ENCODE measurements at regions not wholly inside any gene's neighbourhood (a gene's known extent, or its start where the extent isn't known, plus 50 kb on each side); places are given as distances from the start of the nearest gene placed in this dataset.
"Not testable (repeated sequence)": the region's sequence is repeated elsewhere in the genome, so short reads cannot be mapped to it uniquely, and the experiment has no call there.

DNA sequence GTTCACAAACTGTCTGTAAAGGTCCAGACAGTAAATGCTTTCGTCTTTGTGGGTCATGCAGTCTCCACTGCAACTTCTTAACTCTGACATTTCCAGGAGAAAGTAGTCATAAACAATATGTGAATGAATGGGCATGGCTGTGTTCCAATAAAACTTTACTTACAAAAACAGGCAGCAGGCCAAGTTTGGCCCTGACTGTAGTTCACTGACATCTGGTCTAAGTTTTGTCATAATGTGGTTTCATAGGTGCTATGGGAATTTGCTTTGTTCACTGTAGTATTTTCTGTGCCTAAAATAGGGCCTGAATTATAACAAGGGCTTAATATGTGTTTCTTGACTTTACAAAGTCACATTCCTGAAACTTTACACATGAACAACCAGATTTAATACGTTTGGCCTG lies 186.0 kb upstream of the KBTBD8 start:
- DNase-seq: no peak

DNA sequence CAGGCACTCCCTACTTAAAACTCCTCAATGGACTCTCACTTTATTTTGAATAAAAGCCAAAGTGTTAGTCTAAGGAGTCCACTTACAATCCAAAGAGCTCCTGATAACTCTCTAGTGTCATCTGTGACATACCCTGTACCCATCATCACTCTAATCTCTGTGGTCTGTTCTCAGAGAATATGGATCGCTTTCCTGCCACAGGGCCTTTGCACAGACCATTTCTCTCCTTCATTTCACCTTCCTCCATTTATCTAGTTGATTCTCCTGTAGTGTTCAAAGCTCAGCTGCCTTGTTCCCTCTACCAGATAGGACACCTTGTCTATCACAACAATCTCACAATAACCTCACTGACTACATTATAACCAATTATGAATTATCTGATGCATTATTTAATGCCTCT lies 185.4 kb upstream of the KBTBD8 start:
- DNase-seq: no peak

DNA sequence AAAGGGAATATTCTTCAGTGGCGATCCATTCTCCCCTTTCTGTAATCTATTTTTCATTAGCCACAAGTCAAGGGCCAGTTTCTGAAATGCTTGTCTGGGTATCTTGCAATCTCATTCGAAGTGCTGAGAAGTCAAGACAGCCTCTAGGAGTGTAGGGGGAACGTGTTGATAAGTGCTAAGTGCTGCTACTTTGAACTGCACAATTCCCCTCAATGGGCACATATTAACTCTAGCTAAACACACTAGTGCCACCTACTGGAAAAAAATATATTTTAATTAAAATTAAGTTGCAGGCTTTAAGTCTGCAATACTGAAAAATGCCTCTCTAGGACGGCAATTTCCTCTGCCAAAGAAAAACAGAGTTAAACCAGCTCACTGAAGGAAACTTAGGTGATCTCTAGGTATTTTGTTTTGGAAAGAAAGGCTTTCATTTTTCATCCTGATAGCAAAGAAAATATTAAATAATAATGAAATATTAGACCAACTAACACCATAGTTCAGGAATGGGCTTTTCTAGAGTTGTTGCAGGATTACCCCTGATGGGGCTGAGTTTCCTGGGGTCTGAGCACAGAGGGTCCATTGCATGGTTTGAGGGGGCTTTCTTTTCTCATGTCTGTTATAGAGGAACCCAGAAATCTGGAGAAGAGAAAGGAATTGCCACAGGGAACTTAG lies 181.9 kb upstream of the KBTBD8 start:
- DNase-seq: no peak

DNA sequence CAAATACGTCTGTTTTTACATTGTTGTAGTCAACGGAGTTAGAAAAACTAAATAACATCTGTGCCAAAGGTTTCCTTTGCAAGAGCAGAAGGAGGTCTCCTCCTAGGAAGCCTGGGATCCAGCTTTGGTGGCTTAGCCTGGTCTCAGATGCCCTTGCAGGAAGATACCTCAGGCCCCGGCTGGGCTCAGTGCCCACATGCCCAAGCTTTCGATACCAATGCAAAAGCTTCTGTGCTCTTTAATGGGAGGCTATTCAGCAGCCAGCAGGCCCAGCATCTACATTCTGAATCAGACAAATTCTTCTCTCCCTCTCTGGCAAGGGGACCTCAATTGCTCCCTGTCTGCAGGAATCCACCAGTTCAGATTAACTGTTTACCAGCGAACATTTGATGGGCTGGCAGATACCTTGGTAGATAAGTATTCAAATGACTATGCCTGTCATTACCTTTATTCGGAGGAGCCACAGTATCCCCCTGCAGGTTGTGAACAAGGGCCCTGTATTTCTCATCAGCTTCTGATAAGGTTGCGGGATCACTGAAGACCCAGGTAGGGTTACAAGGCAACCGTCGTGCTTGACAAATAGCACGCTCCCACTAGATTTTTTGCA lies 180.1 kb upstream of the KBTBD8 start:
- no peak for DNase-seq

DNA sequence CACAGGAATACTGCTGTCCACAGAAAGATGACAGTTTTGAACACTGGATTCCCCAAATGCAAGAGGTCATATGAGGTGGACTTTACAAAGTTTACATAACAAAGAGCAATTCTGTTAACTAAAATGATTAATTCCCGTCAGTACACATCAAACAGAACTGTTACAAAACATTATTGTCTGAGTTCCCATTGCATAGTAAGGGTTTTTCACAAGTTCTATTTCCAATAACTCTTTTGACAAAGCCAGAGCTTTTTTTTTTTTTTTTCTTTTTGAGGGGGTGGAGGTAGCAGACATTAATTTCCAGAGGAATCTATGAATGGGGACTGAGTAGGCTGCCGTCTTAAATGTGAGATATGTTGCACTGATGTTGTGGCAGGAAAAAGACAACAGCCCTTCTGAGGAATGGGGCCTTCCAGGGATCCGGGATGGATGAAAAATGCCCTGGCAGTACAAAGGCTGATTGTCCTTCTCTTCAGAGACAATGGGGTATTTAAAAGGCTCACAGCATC lies 178.1 kb upstream of the KBTBD8 start:
- no peak for DNase-seq

DNA sequence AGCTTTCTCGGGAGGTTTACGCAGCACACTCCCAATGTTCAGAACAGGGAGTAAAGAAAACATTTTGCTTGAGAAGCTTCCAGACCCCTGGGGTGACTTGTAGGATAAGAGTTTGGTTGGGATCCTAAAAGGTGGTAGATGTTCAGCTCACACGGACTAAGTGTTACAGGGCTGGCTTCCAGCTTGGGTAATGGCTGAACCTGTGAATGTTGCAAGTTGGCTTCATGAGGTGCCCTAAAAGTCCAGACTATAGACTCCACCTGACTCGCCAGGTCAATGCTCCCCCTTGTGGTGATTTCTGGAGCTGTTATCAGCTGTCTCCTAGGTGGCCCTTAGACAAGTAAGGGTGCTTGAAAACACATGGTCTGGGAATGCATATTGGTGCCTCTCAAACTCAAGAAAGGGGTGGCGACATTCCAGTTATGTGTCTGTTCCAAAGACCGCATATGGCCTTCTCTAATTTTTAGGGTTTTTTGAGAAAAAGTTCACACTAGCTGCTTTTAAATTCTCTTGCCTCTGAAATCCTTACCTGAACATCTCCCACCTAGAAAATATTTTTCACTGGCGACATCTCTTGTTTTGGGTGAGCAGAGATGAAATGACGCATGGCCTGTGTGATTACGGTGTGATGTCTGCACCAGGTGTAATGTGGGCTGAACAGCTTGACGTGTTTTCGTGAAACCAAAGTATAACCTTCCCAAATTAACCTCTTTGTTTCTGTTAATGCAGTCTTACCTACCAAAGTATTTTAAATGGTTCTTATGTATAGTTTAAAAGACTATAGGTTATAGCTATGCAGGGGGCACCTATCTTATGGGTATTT lies 175.7 kb upstream of the KBTBD8 start:
- DNase-seq: no peak

DNA sequence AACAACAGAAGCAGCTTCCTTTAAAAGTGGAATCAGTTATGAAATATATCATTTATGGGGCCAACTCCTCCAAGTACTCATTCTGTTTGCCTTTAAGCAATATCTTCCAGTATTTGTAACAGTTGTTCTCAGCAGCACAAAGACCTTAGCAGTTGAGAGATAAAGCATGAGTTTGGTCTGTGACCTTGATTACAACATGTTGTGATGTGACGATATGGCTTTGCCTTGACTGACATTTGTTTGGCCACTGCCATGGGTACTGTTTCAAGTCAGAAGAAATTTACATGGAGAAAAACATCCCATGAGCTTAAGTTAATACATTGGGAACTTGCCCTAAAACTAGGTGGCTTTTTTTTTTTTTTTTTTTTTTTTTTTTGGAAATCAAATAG lies 175.1 kb upstream of the KBTBD8 start:
- DNase-seq: no peak

DNA sequence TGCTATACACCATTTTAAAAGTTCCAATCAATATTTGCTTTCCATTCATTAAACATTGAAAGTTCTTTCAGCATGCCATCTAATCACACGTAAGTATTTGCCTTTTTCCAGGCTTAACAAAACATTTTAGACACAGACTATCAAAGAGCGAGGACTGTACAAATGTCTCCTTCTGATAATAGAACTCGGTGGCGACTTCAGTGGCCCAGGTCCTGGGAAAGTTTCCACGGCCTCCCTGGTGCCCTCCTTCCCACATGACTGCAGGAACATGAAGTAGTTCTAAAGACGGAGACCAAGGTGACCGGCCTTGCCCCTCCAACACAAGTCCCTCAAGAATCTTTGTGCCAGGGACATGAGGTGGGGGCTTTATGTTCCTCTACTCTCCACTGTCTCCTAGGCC lies 174.6 kb upstream of the KBTBD8 start:
- no peak for DNase-seq

DNA sequence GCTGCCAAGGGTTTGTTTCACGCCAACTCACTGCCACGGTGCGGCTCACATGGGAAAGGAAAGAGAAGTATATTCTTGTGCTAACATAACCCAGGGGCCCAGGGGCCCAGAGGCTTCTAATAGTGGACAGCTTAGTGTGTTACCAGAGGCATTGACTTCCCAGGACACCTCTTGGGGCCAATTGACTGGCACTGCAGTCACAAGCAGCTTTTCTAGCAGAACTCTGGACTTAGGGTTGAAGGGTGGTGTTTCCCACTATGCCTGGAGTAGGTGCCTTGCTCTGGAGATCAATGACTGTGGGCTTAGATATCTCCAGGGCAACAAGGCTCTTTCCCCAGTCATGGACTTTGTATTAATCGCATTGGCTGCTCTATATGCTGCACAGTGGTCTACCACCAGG lies 172.7 kb upstream of the KBTBD8 start:
- no peak for DNase-seq

DNA sequence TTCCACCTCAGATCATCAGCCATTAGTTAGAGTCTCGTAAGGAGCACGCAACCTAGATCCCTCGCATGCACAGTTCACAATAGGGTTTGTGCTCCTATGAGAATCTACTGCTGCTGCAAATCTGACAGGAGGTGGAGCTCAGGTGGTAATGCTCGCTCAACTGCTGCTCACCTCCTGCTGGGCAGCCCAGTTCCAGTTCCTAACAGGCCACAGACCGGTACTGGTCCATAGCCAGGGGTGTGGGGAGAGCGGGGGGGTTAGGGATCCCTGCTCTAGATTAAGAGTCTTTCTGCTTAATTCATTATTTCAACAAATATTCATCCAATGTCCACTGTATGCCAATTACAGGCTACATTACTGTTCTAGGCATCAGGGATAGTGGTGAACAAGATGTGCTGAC lies 170.4 kb upstream of the KBTBD8 start:
- DNase-seq: no peak

DNA sequence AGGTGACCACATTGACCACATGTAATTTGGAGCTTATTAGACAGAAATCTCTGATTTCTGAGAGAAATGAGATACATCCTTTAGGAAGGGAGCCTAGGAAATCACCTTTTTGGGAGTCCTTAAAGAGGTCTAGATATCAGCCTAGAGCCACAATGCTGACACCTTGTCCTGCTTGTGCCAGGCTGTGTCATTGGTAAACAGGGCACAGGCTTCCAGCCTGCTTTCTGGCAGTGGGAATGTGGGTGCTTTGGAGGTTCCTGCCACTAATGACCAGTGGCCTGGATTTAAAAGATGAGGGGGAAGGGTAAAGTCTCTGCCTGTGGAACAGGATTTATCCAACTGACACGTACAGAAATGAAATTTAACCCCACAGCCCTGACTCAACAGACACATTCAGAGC lies 169.8 kb upstream of the KBTBD8 start:
- no peak for DNase-seq

DNA sequence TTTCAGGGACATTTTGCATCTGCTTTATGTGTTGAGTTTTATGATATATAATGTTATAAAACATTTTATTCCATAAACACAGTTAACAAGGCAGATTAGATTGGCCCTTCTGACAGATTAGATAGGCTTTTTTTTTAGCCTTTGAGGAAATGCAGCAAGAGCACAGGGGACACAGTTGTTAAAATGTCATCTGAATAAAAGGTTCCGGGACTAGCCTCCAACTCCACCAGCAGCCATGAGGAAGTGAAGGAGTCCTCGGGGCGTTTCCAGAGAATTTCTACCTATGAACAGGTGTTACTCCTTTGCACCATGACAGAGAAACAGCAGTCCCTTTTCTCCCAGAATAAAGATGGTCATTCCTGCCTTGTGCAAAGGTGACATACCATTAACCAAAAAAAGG lies 167.8 kb upstream of the KBTBD8 start:
- no peak for DNase-seq

DNA sequence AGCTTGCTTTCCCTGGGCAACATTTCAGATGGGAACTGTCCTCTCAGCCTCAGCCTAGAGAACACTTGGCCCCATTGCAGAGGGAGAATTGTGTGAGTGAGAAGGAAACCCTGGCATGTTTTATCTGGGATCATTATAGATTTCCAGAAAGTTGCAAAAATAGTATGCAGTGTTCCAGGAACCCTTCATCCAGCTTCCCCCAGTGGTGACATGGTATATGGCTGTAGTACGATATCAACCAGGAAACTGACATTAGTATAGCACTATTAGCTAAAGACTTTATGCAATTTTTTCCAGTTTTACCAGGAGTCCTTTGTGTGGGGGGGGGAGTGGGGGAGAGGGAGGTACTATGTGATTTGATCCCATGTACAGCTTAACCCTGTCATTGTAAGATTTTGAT lies 166.2 kb upstream of the KBTBD8 start:
- DNase-seq: no peak

DNA sequence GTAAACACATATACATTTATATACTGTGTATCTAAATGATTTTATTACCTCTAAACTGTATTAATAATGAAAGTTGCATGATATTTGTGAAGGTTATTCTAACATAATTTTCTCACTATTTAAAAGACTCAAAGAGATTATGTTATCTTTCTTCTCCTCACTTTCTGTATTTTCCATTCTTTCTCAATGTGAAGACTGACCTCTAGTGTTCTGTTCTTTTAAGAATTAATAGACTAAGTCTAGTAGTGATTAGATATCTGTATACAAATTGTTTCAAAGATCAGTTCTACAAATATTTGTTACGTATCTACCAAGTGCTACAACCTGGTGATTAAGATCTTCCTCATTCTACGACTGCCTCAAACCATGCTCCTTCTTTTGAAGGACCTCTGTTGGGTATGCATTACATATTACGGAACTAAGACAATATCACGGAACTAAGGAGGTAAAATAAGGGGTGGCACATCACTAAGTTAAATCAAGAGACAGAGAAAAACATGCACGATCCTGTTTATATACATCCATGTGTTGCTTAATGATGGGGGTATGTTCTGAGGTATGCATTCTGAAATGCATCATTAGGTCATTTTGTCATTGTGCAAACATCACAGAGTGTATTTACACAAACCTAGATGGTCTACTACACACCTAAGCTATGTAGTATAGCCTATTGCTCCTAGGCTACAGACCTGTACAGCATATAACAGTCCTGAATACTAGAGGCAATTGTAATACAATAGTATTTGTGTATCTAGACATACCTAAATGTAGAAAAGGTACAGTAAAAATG lies 161.5 kb upstream of the KBTBD8 start:
- DNase-seq: no peak

DNA sequence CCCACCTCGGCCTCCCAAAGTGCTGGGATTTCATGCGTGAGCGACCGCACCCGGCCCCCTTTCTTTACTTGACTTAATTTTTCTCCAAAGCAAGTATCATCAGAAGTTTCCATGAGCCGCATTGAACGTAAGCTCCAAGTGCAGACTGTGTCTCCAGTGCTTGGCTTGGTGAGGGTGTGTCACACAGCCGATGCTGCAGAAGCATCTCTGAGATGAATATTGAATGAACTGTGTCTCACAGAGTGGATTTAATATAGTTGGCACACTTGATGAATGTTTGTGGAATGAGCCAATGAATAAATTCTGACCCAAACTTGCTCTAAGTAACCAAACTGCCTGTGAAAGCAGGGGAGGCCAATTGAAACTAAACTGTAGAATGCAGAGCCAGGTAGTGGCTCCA lies 159.4 kb upstream of the KBTBD8 start:
- DNase-seq: no peak

DNA sequence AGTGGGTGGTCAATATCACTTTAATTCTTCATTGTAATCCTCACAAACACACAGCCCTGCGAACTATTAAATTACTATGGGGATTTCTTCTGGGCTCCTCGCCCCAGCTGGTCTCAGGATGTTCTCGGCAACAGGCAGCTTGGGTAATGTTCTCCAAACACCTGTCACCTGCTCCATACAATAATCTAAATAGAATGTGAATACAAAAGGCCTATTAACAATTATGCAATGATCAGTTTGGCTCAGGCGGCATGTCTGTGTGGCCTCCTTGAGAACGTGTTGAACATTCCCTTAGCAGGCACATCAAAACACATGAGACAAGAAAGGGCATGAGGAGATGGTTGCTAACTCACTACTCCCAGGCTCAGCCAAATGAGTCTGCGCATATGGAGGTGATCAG lies 158.6 kb upstream of the KBTBD8 start:
- DNase-seq: no peak

DNA sequence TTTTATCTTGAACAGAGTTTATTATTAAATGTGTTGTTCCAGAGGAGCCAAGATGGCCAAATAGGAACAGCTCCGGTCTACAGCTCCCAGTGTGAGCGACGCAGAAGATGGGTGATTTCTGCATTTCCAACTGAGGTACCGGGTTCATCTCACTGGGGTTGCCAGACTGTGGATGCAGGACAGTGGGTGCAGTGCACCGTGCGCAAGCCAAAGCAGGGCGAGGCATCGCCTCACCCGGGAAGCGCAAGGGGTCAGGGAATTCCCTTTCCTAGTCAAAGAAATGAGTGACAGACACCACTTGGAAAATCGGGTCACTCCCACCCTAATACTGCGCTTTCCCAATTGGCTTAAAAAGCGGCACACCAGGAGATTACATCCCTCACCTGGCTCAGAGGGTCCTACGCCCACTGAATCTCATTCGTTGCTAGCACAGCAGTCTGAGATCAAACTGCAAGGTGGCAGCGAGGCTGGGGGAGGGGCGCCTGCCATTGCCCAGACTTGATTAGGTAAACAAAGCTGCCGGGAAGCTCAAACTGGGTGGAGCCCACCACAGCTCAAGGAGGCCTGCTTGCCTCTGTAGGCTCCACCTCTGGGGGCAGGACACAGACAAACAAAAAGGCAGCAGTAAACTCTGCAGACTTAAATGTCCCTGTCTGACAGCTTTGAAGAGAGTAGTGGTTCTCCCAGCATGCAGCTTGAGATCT lies 155.2 kb upstream of the KBTBD8 start:
- not testable (repeated sequence) for DNase-seq

DNA sequence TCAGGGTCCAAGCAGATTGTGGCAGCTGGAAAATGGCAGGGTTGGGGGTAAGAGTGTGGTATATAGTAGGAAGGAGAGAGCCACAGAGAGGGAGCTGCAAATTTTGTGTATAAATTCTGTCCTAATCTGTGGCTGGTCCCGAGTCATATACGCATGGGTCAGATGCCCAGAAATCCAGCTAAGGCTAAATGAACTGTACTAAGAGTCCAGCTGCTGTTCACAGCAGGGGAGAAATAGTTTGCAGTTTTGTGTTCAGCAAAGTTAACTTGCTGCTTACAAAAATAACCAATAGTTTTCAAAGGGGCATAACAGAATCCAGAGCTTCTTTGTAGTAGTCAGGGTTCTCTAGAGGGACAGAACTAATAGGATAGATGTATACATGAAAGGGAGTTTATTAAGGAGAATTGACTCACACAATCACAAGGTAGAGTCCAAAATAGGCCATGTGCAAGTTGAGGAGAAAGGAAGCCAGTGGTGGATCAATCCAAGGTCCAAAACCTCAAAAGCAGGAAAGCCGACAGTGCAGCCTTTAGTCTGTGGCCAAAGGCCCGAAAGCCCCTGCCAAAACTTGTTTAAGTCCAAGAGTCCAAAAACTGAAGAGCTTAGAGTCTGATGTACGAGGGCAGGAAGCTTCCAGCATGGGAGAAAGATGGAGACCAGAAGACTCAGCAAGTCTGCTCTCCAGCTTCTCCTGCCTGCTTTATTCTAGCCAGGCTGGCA lies 146.1 kb upstream of the KBTBD8 start:
- DNase-seq: no peak

DNA sequence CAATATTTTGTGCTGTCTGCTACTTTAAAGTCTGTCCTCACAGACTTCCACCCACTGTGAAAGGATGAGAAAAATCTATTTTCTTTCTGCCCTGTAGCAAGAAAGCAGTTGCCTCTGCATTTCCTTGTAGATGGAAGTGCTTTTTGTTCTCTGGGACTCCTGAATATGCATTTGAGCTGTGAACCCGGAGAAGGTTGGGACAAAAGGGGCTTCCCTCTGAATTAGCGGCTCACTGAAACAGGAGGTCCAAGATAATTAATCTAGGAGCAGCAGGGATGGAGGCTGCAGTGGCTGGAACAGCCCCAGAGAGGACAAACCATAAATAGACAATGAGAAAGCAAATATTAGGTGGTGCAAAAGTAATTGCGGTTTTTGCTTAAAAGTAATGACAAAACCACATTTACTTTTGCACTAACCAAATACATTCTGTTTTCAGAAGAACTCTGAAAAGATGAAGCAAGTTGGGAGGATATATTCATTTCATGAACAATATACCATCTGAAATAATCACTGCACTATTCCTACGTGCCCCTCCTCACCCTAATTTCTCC lies 143.4 kb upstream of the KBTBD8 start:
- no peak for DNase-seq

DNA sequence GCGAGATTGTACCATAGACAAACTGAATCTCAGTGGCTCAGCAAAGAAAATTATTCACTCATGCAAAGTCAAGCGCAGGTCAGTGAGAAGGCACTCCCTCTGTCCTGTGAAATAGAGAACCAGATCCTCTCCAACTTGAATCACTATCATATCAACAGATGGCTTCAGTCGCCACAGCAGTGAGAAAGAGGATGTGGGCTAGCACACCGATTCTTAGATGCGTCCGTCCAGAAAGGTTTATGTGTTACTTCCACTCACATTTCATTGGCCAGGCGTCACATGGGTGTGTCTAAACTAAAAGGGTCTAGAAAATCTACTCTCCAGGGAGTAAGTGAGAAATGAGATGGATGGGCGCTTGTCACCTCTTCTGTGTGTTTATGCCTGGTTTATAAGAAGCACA lies 141.6 kb upstream of the KBTBD8 start:
- DNase-seq: no peak

DNA sequence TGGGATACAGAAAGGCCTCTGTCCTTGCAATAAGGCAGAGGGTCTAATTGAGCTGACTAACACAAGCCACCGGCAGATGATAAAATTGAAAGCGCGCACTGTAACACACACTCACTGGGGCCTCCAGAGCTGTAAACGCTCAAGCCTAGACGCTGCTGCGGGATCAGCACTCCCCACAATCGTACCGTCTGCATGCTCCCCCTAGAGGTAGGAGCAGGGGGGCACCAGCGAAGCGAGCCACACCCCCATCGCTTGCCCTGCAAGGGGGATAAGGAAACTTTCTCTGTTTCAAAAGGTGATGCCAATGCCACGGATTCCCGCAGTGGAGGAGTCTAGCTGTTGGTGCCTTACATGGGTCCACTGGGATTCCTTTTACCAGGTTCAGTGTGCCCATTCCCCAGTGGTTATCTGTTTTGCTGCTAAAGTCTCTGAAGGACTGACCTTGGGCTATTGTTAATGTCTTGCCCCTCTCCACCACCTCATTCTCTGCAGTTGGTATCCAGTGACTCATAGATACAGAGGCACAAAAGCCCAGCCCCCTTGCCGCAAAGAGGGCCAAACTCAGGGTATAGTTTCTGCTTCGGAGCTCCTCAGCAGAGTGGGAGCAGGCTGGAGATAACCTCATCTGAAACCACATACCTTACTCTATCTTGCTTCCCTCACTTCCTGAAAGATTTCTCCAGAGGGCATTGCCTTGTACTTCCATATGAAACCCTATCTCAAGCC lies 139.3 kb upstream of the KBTBD8 start:
- no peak for DNase-seq

Measured in left hindlimb (tissue), 1 donor.